BJ (cell line): ENCODE measurements at regions not wholly inside any gene's neighbourhood (a gene's known extent, or its start where the extent isn't known, plus 50 kb on each side); places are given as distances from the start of the nearest gene placed in this dataset.

Experiments
- CTCF ChIA-PET: fragments of 350-600 bp; formaldehyde crosslinking; extraction: SDS; loops from one replicate; lab custom pipeline; 2021; ENCODE audit warnings: antibody characterized with exemption, inconsistent platforms; lab: Yijun Ruan, JAX
- POLR2A ChIA-PET: fragments of 300-600 bp; sonication (Branson Sonifier 250); formaldehyde crosslinking; extraction: SDS; loops from one replicate; lab custom pipeline; 2021; ENCODE audit warnings: antibody characterized with exemption; lab: Charles Lee
- DNase-seq: peaks from one replicate; pipeline ENCODE4 v3.0.0-alpha.2; 2011; ENCODE audit warnings: low read depth
- H3K27me3 ChIP-seq: 2 replicates; pipeline ENCODE4 v1.6.0; 2011; ENCODE audit warnings: low read length; ENCODE audit not compliant: control insufficient read depth, insufficient read depth
- H3K36me3 ChIP-seq: 2 replicates; pipeline ENCODE4 v1.5.1; 2011; ENCODE audit warnings: low read length; ENCODE audit not compliant: control insufficient read depth, insufficient read depth
- H3K4me3 ChIP-seq: 2 replicates; pipeline ENCODE4 v1.5.1; 2011; ENCODE audit warnings: low read depth, mild to moderate bottlenecking, control low read depth, low read length
- TF ChIP-seq, protein P1 (sequence below): IDR thresholded peaks from 2 replicates; pipeline ENCODE4 v1.5.1; 2011; ENCODE audit warnings: low read depth, mild to moderate bottlenecking, control low read depth, inconsistent platforms, low read length, moderate library complexity; ENCODE audit not compliant: insufficient read depth

DNA sequence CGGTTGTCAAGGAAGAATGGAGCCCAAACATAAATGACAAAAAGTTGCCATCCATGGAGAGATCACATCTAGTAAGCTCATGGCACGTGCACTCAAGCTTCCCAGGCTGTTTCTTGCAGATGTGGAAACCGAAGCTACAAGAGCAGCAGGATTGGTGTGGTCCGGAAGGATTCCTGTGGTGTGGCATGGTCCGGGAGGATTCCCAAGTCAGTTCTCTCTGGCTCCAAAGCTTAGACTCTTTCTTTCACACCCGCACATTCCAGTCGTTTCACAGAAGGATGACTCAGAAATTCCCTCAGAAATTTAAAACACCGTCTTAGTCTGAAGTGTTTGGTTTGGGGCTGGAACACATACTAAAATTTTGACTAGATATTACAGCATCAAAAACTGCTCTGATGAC lies 78.0 kb upstream of the DRD2 start:
- CTCF ChIA-PET, result interaction anchor here (1.6 to 3.6 kb wide), 3 partner anchors 13 to 177 kb away, joined by 5 to 13 read pairs (median 8); no protein-coding TSS in a partner anchor
- POLR2A ChIA-PET, result no interaction called here
- TF ChIP-seq, protein P1, sequence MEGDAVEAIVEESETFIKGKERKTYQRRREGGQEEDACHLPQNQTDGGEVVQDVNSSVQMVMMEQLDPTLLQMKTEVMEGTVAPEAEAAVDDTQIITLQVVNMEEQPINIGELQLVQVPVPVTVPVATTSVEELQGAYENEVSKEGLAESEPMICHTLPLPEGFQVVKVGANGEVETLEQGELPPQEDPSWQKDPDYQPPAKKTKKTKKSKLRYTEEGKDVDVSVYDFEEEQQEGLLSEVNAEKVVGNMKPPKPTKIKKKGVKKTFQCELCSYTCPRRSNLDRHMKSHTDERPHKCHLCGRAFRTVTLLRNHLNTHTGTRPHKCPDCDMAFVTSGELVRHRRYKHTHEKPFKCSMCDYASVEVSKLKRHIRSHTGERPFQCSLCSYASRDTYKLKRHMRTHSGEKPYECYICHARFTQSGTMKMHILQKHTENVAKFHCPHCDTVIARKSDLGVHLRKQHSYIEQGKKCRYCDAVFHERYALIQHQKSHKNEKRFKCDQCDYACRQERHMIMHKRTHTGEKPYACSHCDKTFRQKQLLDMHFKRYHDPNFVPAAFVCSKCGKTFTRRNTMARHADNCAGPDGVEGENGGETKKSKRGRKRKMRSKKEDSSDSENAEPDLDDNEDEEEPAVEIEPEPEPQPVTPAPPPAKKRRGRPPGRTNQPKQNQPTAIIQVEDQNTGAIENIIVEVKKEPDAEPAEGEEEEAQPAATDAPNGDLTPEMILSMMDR, result no peak

DNA sequence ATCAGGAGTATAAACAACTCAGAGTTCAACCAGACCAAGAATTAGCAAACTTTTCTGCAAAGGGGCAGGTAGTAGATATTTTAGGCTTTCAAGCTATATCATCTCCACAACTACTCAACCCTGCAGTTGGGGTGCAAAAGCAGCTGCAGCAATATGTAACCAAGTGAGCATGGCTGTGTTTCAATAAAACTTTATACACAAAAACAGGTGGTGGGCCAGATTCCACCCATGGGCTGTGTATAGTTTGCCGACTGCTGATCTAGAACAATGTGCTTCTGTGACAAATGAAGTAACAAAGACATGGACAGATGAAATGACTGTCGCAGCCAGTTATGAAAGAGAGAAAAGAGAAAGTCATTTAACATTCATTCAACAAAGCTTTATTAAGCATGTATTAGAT lies 77.1 kb upstream of the DRD2 start:
- CTCF ChIA-PET, result interaction anchor here (1.0 to 3.6 kb wide), 4 partner anchors 12 to 178 kb away, joined by 5 to 13 read pairs (median 6); no protein-coding TSS in a partner anchor
- H3K4me3 ChIP-seq, result no peak overlapping the region
- DNase-seq, result no peak
- TF ChIP-seq, protein P1, result no peak
- POLR2A ChIA-PET, result no interaction called here
- H3K36me3 ChIP-seq, result no peaks in the 10 kb centered on the region
- H3K27me3 ChIP-seq, result peaks cover 11% of the 10 kb centered on the region

More for the DNA sequence above, 78.0 kb upstream of the DRD2 start:
- H3K27me3 ChIP-seq, result peaks cover 11% of the 10 kb centered on the region
- H3K4me3 ChIP-seq, result no peak overlapping the region
- peak; percentile 96 for DNase-seq
- H3K36me3 ChIP-seq, result no peaks in the 10 kb centered on the region

DNA sequence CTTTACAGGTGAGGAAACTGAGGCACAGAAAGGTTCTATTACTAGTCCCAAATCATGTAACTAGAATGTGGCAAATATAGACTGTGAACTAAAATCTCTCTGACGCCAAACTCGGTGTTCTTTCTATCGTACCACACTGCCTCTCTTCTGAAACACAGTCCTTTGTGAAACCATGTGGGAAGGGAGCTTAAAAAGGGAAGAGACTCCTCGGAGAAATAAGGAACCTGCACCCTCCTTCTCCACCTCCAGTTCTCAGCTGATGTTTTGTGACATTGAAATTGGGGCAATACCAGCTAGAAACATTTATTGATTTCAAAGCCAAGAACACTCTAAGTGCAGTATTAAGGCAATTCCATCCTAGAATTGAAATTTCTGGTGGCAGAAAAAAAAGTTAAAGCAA lies 76.4 kb upstream of the DRD2 start:
- DNase-seq, result no peak
- no peak overlapping the region for H3K4me3 ChIP-seq
- TF ChIP-seq, protein P1, result no peak
- CTCF ChIA-PET, result interaction anchor here (2.1 to 3.6 kb wide), 2 partner anchors 11 to 19 kb away, joined by 8 to 13 read pairs; no protein-coding TSS in a partner anchor
- POLR2A ChIA-PET, result no interaction called here
- H3K36me3 ChIP-seq, result no peaks in the 10 kb centered on the region
- peaks cover 11% of the 10 kb centered on the region for H3K27me3 ChIP-seq

DNA sequence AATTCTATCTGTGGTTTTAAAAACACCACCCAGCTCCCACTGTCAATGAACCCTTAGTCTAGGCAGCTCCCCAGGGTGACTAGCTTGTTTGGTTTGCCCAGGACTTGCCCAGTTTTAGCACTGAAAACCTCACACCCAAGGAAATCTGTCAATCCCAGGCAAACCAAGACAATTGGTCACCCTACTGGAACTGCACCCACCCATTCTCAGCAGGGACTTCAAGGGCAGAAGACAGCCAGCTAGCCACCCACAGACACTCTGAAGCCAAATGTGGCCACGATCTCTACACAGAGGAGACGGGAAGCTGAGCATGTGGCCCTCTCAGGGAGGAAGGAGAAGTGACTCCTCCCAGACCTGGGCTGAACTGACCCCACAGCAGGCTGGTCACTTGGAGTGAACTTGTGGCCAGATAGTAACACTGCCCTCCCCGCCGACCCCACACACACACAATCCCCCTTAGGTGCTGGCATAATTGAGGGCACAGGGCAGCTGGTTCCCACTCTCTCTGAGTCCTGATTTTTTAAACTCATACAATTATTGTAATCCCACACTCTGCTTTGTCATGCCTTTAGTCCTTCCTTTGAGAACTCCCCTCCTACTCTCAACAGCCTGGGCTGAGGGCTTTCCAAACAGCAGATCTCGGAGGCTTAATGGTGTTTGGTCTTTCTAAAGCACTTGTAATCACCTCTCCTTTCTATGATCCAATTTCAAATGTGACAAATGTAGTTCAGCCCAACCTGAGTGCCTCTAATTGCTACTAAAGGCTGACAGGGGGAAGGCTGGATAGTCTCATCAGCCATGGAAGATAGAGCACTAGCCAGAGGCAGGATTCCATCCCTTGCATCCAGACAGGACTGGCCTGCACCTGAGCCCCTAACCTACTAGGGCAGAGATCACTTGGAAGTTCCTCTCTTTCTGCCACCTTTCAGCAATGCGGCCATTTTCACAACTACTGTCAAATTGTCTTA lies 74.7 kb upstream of the DRD2 start:
- Histone ChIP-seq H3K4me3 (no peak overlapping the region), H3K36me3 (no peaks in the 10 kb centered on the region), H3K27me3 (peaks cover 11% of the 10 kb centered on the region)
- DNase-seq, result no peak
- ChIA-PET CTCF (interaction anchor here (0.9 kb wide), 2 partner anchors 11 to 260 kb away, joined by 3 read pairs; no protein-coding TSS in a partner anchor), POLR2A (no interaction called here)
- TF ChIP-seq, protein P1, result no peak

DNA sequence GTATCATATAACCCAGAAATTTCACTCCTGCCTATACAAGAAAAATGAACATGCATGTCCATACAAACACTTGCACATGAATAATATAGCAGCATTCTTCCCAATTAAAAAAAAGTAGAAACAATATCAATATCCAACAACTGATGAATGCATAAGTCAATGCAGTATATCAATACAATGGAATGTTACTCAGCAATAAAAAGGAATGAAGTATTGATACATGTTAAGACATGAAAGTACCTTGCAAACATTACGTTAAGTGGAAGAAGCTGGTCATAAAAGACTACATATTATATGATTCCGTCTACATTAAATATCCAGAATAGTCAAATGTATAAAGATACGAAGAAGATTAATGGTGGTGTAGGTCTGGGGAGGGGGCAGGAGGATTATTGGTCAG lies 73.9 kb upstream of the DRD2 start:
- TF ChIP-seq, protein P1, result no peak
- CTCF ChIA-PET, result interaction anchor here (0.9 kb wide), 2 partner anchors 10 to 260 kb away, joined by 3 read pairs; no protein-coding TSS in a partner anchor
- Histone ChIP-seq H3K27me3 (peaks cover 11% of the 10 kb centered on the region), H3K4me3 (no peak overlapping the region), H3K36me3 (no peaks in the 10 kb centered on the region)
- POLR2A ChIA-PET, result no interaction called here
- DNase-seq, result no peak
